Neural cell (in vitro differentiated cells): ENCODE measurements at regions not wholly inside any gene's neighbourhood (a gene's known extent, or its start where the extent isn't known, plus 50 kb on each side); places are given as distances from the start of the nearest gene placed in this dataset.

Experiments
- H2AFZ ChIP-seq: fragments of 200-600, 300-800 bp; sonication (generic), shearing (Covaris generic); 2 replicates; pipeline ENCODE4 v1.6.0; 2014; ENCODE audit warnings: low read depth, mild to moderate bottlenecking, antibody characterized with exemption, low read length, moderate library complexity
- H3F3A ChIP-seq: fragments of 200-600 bp; shearing (Covaris generic); 2 replicates; pipeline ENCODE4 v1.6.1; 2016; ENCODE audit warnings: mild to moderate bottlenecking, moderate library complexity, mixed read lengths, antibody characterized with exemption, low read length; ENCODE audit not compliant: insufficient read depth, poor library complexity, severe bottlenecking
- H3K27ac ChIP-seq: fragments of 200-600, 300-800 bp; sonication (generic), shearing (Covaris generic); 2 replicates; pipeline ENCODE4 v1.5.1; 2014; ENCODE audit warnings: mild to moderate bottlenecking, low read length, moderate library complexity
- H3K27me3 ChIP-seq: fragments of 300-800, 200-600 bp; sonication (generic), shearing (Covaris generic); 2 replicates; pipeline ENCODE4 v1.6.0; 2014; ENCODE audit warnings: mild to moderate bottlenecking, low read depth, low read length, moderate library complexity; ENCODE audit not compliant: insufficient read depth
- H3K36me3 ChIP-seq: fragments of 300-800, 200-600 bp; sonication (generic), shearing (Covaris generic); 2 replicates; pipeline ENCODE4 v1.5.1; 2014; ENCODE audit warnings: mild to moderate bottlenecking, antibody characterized with exemption, low read length, moderate library complexity; ENCODE audit not compliant: insufficient read depth
- H3K4me2 ChIP-seq: fragments of 300-800, 200-600 bp; sonication (generic), shearing (Covaris generic); 2 replicates; pipeline ENCODE4 v1.6.0; 2014; ENCODE audit warnings: mild to moderate bottlenecking, low read length
- H3K4me3 ChIP-seq: fragments of 300-800, 200-600 bp; sonication (generic), shearing (Covaris generic); 2 replicates; pipeline ENCODE4 v1.5.1; 2014; ENCODE audit warnings: mild to moderate bottlenecking, low read length, moderate library complexity
- H3K79me2 ChIP-seq: fragments of 200-600 bp; shearing (Covaris generic); replicated peaks from 2 replicates; pipeline ENCODE4 v1.6.0; 2014; ENCODE audit warnings: mild to moderate bottlenecking, low read length, moderate library complexity; ENCODE audit not compliant: insufficient read depth
- H3K9ac ChIP-seq: fragments of 300-800, 200-600 bp; sonication (generic), shearing (Covaris generic); 2 replicates; pipeline ENCODE4 v1.6.1; 2016; ENCODE audit warnings: mild to moderate bottlenecking, low read length, mixed read lengths
- H3K9me2 ChIP-seq: fragments of 200-600 bp; shearing (Covaris generic); 2 replicates; pipeline ENCODE4 v1.6.1; 2016; ENCODE audit warnings: mild to moderate bottlenecking, low read length, mixed read lengths; ENCODE audit not compliant: insufficient read depth
- H3K9me3 ChIP-seq: fragments of 200-600, 300-800 bp; sonication (generic), shearing (Covaris generic); 2 replicates; pipeline ENCODE4 v1.6.1; 2016; ENCODE audit warnings: mild to moderate bottlenecking, mixed run types, low read length, moderate library complexity, mixed read lengths
- H4K20me1 ChIP-seq: fragments of 200-600 bp; shearing (Covaris generic); 2 replicates; pipeline ENCODE4 v1.6.1; 2016; ENCODE audit warnings: mild to moderate bottlenecking, mixed run types; ENCODE audit not compliant: insufficient read depth
- EP300 ChIP-seq: fragments of 450-650 bp; conservative IDR thresholded peaks from 2 replicates; pipeline ENCODE4 v1.6.1; 2014; ENCODE audit warnings: antibody characterized with exemption, mild to moderate bottlenecking, moderate library complexity; ENCODE audit not compliant: poor library complexity, severe bottlenecking
- EZH2 ChIP-seq: fragments of 200-600, 300-800 bp; shearing (Covaris generic), sonication (generic); IDR thresholded peaks from 2 replicates; pipeline ENCODE4 v1.6.1; 2014; ENCODE audit warnings: antibody characterized with exemption, low read length, borderline replicate concordance, mild to moderate bottlenecking; ENCODE audit not compliant: insufficient read depth, poor library complexity, severe bottlenecking
- MXI1 ChIP-seq: fragments of 450-650 bp; conservative IDR thresholded peaks from 2 replicates; pipeline ENCODE4 v1.6.1; 2014; ENCODE audit warnings: antibody characterized with exemption, mild to moderate bottlenecking; ENCODE audit not compliant: poor library complexity, severe bottlenecking
- POLR2AphosphoS5 ChIP-seq: IDR thresholded peaks from 2 replicates; pipeline ENCODE4 v1.6.1; 2012
- RAD21 ChIP-seq: fragments of 450-650 bp; conservative IDR thresholded peaks from 2 replicates; pipeline ENCODE4 v1.6.1; 2014; ENCODE audit warnings: antibody characterized with exemption, mild to moderate bottlenecking, moderate library complexity
- SMC3 ChIP-seq: fragments of 450-650 bp; conservative IDR thresholded peaks from 2 replicates; pipeline ENCODE4 v1.6.1; 2014; ENCODE audit warnings: antibody characterized with exemption, mild to moderate bottlenecking, moderate library complexity; ENCODE audit not compliant: poor library complexity
- TAF1 ChIP-seq: IDR thresholded peaks from 2 replicates; pipeline ENCODE4 v1.6.1; 2012; ENCODE audit warnings: low read depth
- TF ChIP-seq, protein P1 (sequence below): IDR thresholded peaks from 2 replicates; pipeline ENCODE4 v1.6.1; 2012; ENCODE audit warnings: borderline replicate concordance
- TF ChIP-seq, protein P2 (sequence below): fragments of 450-650 bp; IDR thresholded peaks from 2 replicates; pipeline ENCODE4 v1.5.1; 2014; ENCODE audit warnings: antibody characterized with exemption, mild to moderate bottlenecking, moderate library complexity; ENCODE audit not compliant: poor library complexity, severe bottlenecking

DNA sequence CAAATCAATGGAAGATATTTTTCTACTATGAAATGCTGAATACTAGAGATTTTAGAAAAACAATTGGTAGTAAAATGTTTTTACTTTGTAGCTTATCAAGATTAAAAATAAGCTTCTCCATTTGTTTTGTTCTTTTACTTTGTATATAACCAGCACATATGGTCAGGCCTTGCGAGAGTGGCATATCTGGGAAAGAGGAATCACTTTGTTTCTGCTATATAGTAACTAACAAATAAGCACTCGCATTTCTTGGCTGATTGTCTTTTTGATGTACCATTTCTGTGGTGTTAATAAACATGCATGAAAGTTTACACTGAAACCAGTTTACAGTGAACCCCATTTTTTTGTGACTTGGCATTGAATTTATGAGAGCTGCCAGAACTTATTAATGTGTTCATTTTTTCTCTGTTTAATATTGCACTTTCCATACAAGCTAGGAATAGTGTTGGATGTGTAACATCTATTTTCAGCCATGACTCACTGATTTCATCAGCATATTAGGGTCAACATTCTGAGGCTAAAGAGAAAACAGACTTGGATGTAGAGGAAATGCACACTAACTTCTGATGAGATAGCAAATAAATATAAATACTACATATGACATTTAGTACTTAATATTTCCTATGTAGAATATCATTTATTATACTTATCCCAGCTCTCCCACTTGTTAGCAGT lies 635.5 kb downstream of the KCNH5 start:
- no peak overlapping the region for H3K4me2 ChIP-seq
- H2AFZ ChIP-seq: no peak overlapping the region
- no peaks in the 10 kb centered on the region for H4K20me1 ChIP-seq
- H3K36me3 ChIP-seq: no peaks in the 10 kb centered on the region
- no peaks in the 10 kb centered on the region for H3F3A ChIP-seq
- no peak overlapping the region for H3K27ac ChIP-seq
- H3K79me2 ChIP-seq: no peaks in the 10 kb centered on the region
- H3K9ac ChIP-seq: no peak overlapping the region
- no peaks in the 10 kb centered on the region for H3K9me3 ChIP-seq
- H3K9me2 ChIP-seq: no peaks in the 10 kb centered on the region
- TF ChIP-seq, protein P1, sequence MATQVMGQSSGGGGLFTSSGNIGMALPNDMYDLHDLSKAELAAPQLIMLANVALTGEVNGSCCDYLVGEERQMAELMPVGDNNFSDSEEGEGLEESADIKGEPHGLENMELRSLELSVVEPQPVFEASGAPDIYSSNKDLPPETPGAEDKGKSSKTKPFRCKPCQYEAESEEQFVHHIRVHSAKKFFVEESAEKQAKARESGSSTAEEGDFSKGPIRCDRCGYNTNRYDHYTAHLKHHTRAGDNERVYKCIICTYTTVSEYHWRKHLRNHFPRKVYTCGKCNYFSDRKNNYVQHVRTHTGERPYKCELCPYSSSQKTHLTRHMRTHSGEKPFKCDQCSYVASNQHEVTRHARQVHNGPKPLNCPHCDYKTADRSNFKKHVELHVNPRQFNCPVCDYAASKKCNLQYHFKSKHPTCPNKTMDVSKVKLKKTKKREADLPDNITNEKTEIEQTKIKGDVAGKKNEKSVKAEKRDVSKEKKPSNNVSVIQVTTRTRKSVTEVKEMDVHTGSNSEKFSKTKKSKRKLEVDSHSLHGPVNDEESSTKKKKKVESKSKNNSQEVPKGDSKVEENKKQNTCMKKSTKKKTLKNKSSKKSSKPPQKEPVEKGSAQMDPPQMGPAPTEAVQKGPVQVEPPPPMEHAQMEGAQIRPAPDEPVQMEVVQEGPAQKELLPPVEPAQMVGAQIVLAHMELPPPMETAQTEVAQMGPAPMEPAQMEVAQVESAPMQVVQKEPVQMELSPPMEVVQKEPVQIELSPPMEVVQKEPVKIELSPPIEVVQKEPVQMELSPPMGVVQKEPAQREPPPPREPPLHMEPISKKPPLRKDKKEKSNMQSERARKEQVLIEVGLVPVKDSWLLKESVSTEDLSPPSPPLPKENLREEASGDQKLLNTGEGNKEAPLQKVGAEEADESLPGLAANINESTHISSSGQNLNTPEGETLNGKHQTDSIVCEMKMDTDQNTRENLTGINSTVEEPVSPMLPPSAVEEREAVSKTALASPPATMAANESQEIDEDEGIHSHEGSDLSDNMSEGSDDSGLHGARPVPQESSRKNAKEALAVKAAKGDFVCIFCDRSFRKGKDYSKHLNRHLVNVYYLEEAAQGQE: no peak
- TF ChIP-seq, protein P2, sequence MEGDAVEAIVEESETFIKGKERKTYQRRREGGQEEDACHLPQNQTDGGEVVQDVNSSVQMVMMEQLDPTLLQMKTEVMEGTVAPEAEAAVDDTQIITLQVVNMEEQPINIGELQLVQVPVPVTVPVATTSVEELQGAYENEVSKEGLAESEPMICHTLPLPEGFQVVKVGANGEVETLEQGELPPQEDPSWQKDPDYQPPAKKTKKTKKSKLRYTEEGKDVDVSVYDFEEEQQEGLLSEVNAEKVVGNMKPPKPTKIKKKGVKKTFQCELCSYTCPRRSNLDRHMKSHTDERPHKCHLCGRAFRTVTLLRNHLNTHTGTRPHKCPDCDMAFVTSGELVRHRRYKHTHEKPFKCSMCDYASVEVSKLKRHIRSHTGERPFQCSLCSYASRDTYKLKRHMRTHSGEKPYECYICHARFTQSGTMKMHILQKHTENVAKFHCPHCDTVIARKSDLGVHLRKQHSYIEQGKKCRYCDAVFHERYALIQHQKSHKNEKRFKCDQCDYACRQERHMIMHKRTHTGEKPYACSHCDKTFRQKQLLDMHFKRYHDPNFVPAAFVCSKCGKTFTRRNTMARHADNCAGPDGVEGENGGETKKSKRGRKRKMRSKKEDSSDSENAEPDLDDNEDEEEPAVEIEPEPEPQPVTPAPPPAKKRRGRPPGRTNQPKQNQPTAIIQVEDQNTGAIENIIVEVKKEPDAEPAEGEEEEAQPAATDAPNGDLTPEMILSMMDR: no peak
- TF ChIP-seq RAD21: no peak
- no peak for TF ChIP-seq EP300
- no peak overlapping the region for H3K4me3 ChIP-seq
- H3K27me3 ChIP-seq: no peaks in the 10 kb centered on the region

DNA sequence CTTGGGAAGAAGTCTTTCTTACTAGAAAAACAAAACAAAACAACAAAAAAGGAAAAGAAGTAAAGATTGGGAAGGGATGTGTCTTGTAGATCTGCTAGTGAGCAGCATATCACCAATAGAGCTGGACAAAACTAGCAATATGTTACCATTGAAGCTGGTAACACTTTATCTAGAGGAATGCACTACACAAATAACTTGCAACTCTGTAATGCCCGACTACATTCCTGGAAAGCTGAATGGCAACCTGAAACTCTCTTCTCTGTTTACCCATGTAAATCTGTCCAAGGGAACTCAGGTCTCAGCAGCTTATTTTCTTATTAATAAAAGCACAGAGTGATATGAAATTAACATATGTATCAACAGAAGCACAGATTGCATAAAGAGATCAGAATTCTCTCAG lies 624.4 kb downstream of the KCNH5 start:
- Histone ChIP-seq H3K4me2 (no peak overlapping the region), H3K9me2 (no peaks in the 10 kb centered on the region), H3K9ac (no peak overlapping the region), H3K79me2 (no peaks in the 10 kb centered on the region), H3K27me3 (no peaks in the 10 kb centered on the region), H4K20me1 (no peaks in the 10 kb centered on the region), H3F3A (no peaks in the 10 kb centered on the region), H3K27ac (no peak overlapping the region), H3K36me3 (no peaks in the 10 kb centered on the region), H3K9me3 (no peaks in the 10 kb centered on the region), H2AFZ (no peak overlapping the region), H3K4me3 (no peak overlapping the region)
- TF ChIP-seq MXI1 (no peak), EP300 (no peak), RAD21 (no peak), EZH2 (no peak), TAF1 (no peak), POLR2AphosphoS5 (no peak), SMC3 (no peak)
- TF ChIP-seq, protein P2: no peak
- TF ChIP-seq, protein P1: no peak
